Transverse colon (tissue), 4 donors: ENCODE measurements at regions not wholly inside any gene's neighbourhood (a gene's known extent, or its start where the extent isn't known, plus 50 kb on each side); places are given as distances from the start of the nearest gene placed in this dataset.

Source experiments
- CTCF ChIP-seq, 5 experiments: fragments of 200-600 bp in 3 of 5; fragments of 450-650 bp in 2 of 5; sonication (generic) in 3 of 5; IDR thresholded peaks; 1 replicate in 2 of 5; 2 replicates in 3 of 5; pipeline ENCODE4 v1.5.1; 2016 to 2017; ENCODE audit warnings: antibody characterized with exemption in 5 of 5, inconsistent platforms in 3 of 5, mild to moderate bottlenecking in 2 of 5, moderate library complexity in 1 of 5
- POLR2A ChIP-seq: fragments of 450-650 bp; IDR thresholded peaks from one replicate; pipeline ENCODE4 v1.6.1; 2016; ENCODE audit warnings: antibody characterized with exemption, mild to moderate bottlenecking, moderate library complexity
- POLR2AphosphoS5 ChIP-seq, 3 donors: sonication (generic); formaldehyde crosslinking; IDR thresholded peaks; one replicate each; pipeline ENCODE4 v1.6.1; 2016; ENCODE audit warnings: antibody characterized with exemption in 3 of 3

- TF ChIP-seq CTCF (IDR thresholded peaks at IDR 0.05): no peak
- no peak for TF ChIP-seq POLR2A
- TF ChIP-seq POLR2AphosphoS5 (IDR thresholded peaks at IDR 0.05): no peak
Measured at GRCh38 chr19:28164214-28164613, 1048.7 kb downstream of the UQCRFS1 start.
